Neutrophil (primary cell): ENCODE measurements at regions not wholly inside any gene's neighbourhood (a gene's known extent, or its start where the extent isn't known, plus 50 kb on each side); places are given as distances from the start of the nearest gene placed in this dataset.

Source experiments
- H3K27ac ChIP-seq: fragments of 200-600 bp; sonication (generic); 2 replicates; pipeline ENCODE4 v1.5.1; 2016; ENCODE audit warnings: mild to moderate bottlenecking, moderate library complexity
- H3K27me3 ChIP-seq: fragments of 200-600 bp; sonication (generic); 2 replicates; pipeline ENCODE4 v1.6.0; 2016; ENCODE audit warnings: mild to moderate bottlenecking
- H3K36me3 ChIP-seq: fragments of 200-600 bp; sonication (generic); 2 replicates; pipeline ENCODE4 v1.5.1; 2017
- H3K4me1 ChIP-seq, 2 experiments: fragments of 200-600 bp in 1 of 2; sonication (generic) in 1 of 2; 1 replicate in 1 of 2; 2 replicates in 1 of 2; pipeline versions ENCODE4 v1.5.1 to v1.6.1; 2013 to 2016; ENCODE audit warnings: low read depth in 1 of 2, low read length in 1 of 2, mild to moderate bottlenecking in 1 of 2, moderate library complexity in 1 of 2; ENCODE audit not compliant: control insufficient read depth in 1 of 2, insufficient read depth in 1 of 2
- H3K4me3 ChIP-seq, 2 experiments: fragments of 200-600 bp in 1 of 2; sonication (generic) in 1 of 2; 1 replicate in 1 of 2; 2 replicates in 1 of 2; pipeline ENCODE4 v1.5.1; 2013 to 2016; ENCODE audit warnings: low read depth in 1 of 2, low read length in 1 of 2, mild to moderate bottlenecking in 1 of 2, moderate library complexity in 1 of 2
- H3K9me3 ChIP-seq: fragments of 200-600 bp; sonication (generic); 2 replicates; pipeline ENCODE4 v1.5.1; 2016
- CTCF ChIP-seq: fragments of 200-600 bp; sonication (generic); IDR thresholded peaks from 2 replicates; pipeline ENCODE4 v1.5.1; 2016; ENCODE audit warnings: antibody characterized with exemption

GRCh38 chr3:182735672-182736071, 57.6 kb upstream of the ATP11B start:
- Histone ChIP-seq H3K36me3 (no peaks in the 10 kb centered on the region), H3K27me3 (peaks cover 18% of the 10 kb centered on the region), H3K9me3 (no peaks in the 10 kb centered on the region), H3K4me1 (no peaks in the 10 kb centered on the region), H3K4me3 (no peak overlapping the region), H3K27ac (no peak overlapping the region)
- no peak for TF ChIP-seq CTCF

- Histone ChIP-seq H3K27ac (no peak overlapping the region), H3K27me3 (peaks cover 21% of the 10 kb centered on the region), H3K4me1 (no peaks in the 10 kb centered on the region), H3K36me3 (no peaks in the 10 kb centered on the region), H3K9me3 (no peaks in the 10 kb centered on the region), H3K4me3 (no peak overlapping the region)
- no peak for TF ChIP-seq CTCF
Measured at GRCh38 chr3:182737825-182738224, 55.5 kb upstream of the ATP11B start.

- peaks cover 21% of the 10 kb centered on the region for H3K27me3 ChIP-seq
- H3K4me3 ChIP-seq: no peak overlapping the region
- TF ChIP-seq CTCF: no peak
- H3K9me3 ChIP-seq: no peaks in the 10 kb centered on the region
- no peak overlapping the region for H3K27ac ChIP-seq
- no peaks in the 10 kb centered on the region for H3K36me3 ChIP-seq
- H3K4me1 ChIP-seq: no peaks in the 10 kb centered on the region
Measured at GRCh38 chr3:182738583-182739411, 54.5 kb upstream of the ATP11B start.

GRCh38 chr3:182739619-182740018, 53.7 kb upstream of the ATP11B start:
- Histone ChIP-seq H3K4me1 (no peaks in the 10 kb centered on the region), H3K9me3 (no peaks in the 10 kb centered on the region), H3K4me3 (no peak overlapping the region), H3K27ac (no peak overlapping the region), H3K36me3 (no peaks in the 10 kb centered on the region), H3K27me3 (peaks cover 21% of the 10 kb centered on the region)
- TF ChIP-seq CTCF: no peak

- Histone ChIP-seq H3K27ac (no peak overlapping the region), H3K4me3 (no peak overlapping the region), H3K9me3 (no peaks in the 10 kb centered on the region), H3K27me3 (peaks cover 21% of the 10 kb centered on the region), H3K36me3 (no peaks in the 10 kb centered on the region), H3K4me1 (no peaks in the 10 kb centered on the region)
- TF ChIP-seq CTCF: no peak
Measured at GRCh38 chr3:182740710-182741109, 52.6 kb upstream of the ATP11B start.
